HG02610 (cell line): ENCODE measurements at regions not wholly inside any gene's neighbourhood (a gene's known extent, or its start where the extent isn't known, plus 50 kb on each side); places are given as distances from the start of the nearest gene placed in this dataset.
"Not testable (repeated sequence)": the region's sequence is repeated elsewhere in the genome, so short reads cannot be mapped to it uniquely, and the experiment has no call there.

ENCODE experiments used
- ATAC-seq: cut with Tn5 transposase; IDR thresholded peaks from one replicate; pipeline ENCODE4 v1.9.1; 2021; ENCODE audit warnings: mild to moderate bottlenecking, moderate library complexity; ENCODE audit not compliant: unreplicated experiment

DNA sequence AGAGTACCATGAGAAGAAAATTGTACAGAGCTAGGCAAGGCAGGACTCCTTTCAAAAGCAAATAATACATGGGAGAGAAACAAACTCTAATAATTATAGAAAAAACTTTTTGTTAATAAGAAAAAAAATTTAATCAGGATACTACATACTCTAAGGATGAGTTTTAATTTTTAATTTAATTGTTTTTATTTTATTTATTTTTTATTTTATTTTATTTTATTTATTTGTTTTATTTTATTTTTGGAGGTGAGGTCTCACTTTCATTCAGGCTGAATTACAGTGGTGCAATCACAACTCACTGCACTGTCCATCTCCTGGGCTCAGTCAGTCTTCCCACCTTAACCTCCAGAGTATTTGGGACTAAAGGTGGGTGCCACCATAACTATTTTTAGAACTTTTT, 1347.2 kb downstream of the NLGN4Y start:
- no peak for ATAC-seq

DNA sequence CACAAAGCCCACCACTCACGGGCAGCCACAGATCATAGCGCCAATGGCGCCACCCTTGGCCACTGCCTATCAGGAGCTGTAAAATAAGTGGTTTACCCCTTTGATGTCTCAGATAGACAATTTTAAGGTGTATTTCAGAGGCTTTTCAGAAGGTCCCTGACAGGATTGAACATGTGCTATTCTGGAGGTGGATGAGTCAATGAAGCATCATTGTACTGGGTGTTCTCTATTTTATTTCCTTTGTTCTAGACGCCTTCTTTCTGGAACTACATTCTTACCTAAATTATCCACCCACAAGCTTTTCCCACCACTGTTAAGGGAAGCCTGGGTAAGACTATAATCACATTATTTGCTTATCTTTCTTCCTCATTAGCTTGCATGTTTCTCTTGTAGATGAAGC, 1351.6 kb downstream of the NLGN4Y start:
- ATAC-seq: not testable (repeated sequence)

DNA sequence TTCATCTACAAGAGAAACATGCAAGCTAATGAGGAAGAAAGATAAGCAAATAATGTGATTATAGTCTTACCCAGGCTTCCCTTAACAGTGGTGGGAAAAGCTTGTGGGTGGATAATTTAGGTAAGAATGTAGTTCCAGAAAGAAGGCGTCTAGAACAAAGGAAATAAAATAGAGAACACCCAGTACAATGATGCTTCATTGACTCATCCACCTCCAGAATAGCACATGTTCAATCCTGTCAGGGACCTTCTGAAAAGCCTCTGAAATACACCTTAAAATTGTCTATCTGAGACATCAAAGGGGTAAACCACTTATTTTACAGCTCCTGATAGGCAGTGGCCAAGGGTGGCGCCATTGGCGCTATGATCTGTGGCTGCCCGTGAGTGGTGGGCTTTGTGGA, 1379.2 kb downstream of the NLGN4Y start:
- not testable (repeated sequence) for ATAC-seq

DNA sequence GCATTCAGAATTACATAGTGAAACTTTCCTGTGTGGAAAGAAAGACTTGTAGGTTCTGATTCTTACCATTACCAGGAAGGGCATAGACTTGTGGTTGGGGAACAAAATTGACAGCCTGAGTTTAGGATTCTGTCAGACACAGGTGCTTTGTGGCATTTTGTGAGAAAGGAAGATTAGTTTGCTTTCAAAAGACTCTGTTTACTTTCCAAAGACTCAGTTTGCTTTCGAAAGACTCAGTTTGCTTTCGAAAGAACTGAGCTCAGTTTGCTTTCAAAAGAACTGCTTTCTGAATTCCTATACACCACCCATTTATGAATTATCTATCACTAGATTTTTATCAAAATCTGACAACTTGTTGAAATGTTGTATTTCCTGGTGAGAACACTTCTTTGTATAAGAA, 1381.2 kb downstream of the NLGN4Y start:
- ATAC-seq: no peak

DNA sequence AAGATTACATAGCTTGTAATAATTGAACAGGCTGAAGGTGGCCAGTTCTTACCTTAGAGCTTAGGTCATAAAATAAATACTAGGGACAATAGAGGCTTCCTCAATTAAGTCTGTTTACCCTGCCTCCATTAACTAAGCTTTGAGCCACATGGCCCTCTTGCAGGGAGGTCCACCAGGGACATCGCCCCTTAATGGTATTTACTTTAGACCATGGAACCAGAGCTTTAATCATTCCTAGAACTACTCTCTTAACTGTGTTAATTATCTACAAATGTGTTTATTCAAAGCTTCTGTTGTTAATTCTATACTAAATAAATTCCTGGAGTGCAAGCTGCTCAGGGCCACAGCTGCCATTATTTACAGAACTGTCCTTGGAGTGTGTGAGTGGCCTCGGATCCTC, 1402.2 kb downstream of the NLGN4Y start:
- no peak for ATAC-seq

DNA sequence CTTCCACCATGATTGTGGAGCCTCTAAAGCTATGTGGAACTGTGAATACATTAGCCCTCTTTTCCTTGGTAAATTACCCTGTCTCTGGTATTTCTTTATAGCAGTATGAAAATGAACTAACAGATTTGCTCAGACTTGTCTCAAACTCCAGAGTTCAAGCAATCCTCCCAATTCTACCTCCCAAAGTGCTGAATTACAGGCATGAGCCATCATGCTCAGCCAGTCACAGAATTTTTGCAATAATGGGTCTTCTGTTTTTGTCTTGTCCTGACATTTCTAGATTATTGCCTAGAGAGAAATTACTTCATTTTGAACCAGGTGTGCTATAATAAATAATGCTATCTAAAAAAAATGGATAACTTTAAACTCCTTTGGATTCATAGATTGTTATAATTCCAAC, 1414.5 kb downstream of the NLGN4Y start:
- ATAC-seq: no peak

DNA sequence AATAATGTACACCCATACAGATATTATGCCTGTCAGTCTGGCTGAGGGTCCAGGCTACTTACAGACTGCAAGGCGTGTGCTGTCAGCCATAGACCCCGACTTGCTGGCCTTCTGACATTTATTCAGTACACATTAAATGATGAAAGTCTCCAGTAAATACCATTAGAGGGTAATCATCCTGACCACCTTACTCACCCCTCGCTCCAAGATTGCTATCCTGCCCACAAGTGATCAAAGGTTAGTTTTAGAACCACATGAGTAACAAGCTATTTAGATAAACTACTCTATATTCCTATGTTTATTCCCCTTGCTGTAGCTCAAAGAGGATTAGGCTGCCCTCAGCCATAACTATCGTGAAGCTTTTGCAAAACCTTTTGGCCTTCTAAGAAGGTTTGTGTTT, 1426.7 kb downstream of the NLGN4Y start:
- no peak for ATAC-seq

DNA sequence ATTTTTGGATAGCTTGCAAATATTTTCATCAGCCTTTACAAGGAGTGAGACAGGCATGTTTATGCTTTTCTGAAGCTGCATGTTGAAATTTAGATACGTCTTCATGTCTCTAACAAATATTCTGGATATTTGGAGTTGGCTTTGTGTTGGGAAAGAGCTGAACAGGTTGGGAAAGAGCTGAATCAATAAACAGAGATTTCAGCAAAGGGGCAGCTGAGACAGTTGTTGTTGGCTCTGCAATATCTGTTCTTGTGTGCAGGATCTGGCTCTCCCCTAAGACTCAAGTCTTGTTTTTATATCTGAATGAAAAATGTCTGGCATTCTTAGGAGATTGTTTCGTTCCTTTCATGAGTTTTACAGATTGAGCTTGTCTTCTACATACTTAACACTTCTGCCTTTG, 1444.5 kb downstream of the NLGN4Y start:
- ATAC-seq: no peak

DNA sequence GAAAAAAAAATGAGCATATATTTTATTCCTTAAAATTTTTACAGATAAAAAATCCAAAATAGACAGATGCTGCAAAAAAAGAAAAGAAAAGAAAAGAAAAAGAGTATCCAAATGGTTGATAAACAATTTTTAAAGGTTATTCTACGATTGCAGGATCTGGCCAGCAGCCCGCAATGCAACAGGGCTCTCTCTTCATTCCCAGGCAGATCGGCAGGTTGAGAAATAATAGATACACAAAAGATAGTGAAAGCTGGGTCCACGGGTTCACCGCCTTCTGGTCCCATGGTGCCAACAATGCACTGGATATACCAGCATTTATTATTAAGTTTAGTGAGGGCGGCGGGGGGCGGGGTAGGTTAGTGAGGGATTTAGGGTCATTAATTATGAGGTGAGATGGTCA, 1448.9 kb downstream of the NLGN4Y start:
- no peak for ATAC-seq

DNA sequence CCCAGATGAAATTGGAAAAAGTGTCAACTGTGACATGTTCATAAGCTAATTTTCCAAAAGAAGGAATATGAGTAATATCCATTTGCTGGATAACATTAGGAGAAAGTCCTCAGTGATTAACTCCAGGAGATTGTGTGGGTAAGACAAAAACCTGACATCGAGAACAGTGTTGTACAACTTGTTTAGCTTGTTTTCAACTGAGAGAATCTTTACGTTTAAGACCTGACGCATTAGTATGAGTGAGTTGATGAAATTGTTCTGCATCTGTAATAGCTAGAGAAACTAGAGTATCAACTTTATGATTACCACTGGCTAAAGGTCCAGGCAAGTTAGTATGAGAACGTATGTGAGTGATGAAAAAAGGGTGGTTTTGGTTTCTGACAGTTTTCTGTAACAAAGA, 1452.4 kb downstream of the NLGN4Y start:
- ATAC-seq: no peak

DNA sequence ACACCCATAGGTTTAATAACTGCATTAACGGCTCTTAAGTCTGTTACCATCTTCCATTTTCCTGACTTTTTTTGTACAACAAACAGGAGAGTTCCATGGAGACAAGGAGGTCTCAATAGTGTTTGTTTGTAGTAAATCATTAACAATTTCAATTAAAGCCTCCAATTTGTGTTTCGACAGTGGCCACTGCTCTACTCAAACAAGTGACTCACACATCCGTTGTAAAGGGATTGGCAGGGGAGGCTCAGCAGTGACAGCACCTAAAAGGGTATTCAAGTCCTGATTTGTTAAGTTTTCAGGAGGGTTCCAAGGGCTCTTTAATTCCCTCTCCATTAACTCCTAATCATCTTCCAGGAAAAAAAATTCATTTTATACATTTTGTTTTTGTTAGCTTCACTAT, 1454.2 kb downstream of the NLGN4Y start:
- no peak for ATAC-seq

DNA sequence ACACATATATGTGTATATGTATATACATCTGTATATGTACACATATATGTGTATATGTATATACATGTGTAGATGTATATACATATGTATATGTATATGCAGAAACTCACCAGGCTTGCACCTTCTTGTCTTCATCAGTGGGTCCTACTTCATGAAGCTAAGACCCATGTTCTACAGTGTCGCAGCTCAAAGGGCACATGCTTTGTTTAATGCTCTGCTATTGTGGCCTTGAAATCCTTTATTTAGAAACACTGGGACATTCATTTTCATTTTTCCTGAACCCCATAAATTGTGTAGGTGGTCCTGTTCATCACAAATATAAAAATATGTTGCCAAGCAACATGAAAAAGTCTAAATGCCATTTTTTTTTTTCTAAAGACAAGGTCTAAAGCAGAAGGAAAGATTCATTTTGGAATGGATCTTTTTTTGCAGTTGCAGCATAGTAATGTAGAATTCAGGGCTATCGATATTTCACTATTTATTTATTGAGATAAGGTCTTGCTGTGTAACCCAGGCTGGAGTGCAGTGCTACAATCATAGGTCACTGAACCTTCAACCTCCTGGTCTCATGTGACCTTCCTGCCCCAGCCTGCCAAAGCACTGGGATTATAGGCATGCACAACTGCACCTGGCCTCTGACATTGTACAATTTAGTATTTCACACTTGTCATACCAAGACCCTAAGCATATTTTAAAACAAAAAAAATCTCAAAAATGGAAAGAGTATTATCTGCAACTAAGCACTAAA, 1460.5 kb downstream of the NLGN4Y start:
- no peak for ATAC-seq

DNA sequence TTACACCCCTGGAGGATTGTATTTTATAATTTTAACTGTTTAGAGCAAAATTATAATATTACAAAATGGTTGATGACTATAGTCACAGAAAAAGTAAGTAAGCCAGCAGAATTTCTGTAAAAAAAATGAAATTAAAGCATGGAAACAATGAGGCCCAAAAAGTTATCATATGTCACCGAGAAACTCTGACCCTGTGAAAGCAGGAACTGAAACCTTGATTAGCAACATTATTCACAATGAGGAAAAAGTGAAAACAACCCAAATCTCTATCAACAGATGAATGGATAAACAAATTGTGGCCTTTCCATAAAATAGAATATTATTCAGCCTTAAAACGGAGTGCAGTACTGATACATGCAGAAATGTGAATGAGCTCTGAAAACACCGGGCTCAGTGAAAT, 1471.7 kb downstream of the NLGN4Y start:
- no peak for ATAC-seq

DNA sequence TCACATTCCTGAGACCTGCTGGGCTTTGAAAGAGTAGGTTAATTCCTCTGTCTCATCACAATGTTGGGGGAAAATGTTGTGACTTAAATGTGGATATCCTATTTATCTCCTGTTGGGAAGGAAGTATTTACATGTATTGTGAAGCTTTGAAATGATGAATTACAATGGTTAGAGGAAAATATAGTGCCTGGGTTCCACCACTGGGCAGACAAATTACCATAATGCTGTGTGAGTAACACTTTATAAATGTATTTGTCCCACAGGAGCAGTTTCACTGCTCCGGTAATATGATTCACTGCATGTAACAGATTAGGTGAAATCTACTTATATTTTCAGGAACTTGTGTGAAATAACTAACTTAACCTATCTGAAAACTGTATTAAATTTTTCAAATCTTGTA, 1476.4 kb downstream of the NLGN4Y start:
- ATAC-seq: no peak

DNA sequence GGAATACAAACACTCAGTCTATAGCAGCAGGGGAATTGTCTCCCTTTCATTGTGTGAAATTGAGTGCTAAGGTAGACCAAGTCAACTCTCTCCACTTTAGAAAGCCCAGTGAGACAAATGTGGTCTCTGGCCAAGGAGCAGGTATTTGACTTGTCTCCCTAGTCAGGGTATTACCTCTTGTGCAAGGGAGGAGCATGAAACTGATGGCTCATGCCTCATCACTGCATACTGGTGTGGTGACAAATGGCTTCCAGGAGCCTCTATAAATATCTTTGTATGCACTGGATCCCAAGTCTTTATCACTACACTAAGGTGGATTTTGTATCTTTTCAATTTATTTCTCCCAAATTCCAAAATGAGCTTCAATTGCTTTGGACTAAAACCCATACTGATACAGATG, 1477.6 kb downstream of the NLGN4Y start:
- ATAC-seq: no peak

DNA sequence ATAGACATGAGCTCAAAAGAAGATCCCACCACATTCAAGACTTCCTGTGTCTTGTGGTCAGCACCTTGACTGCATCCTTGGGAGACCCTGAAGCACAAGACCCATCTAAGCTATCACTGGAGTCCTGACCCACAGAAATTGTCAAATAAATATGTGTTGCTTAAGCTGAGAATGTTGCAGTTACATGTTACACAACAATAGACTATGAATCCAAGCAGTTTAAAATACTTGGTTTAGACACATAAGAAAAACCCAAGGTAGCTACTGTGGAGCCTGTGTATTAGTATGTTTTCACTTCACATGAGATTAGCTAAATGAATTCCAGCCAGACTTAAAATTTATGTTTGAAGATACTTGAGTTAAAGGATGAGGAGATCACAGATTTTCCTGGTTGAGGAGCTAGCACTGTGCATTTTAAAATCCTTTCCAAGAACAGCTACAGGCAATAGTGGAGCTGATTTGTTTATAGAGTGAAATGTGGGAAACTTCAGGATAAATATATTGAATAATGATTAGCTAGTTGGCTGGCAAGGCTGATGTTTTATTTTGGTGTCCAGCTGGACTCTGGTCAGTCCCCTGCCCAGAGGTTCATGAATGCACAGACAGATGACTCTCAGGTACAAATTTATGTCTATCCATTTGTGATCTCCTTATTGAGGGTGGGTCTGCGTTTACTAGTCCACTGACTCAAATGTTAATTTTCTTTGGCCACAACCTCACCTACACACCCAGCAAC, 1527.7 kb downstream of the NLGN4Y start:
- no peak for ATAC-seq

DNA sequence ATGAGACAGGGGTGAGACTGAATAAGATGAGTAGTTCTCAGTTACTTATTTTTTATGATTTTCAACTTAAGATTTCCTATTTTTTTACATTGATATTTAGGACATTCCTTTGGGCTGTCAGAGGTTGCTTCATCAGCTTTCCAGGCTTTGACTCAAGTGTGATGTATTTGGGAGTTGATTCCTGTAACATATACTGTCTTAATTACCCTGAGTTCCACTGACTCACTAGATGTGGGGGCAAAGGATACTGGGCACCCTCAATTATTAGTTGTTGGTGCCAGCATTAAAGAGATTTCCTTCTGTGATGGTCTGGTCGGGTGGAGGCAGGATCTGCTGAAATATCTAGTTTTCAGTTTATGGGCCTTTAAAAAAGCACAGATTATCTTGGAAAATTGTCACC, 1535.8 kb downstream of the NLGN4Y start:
- ATAC-seq: no peak

DNA sequence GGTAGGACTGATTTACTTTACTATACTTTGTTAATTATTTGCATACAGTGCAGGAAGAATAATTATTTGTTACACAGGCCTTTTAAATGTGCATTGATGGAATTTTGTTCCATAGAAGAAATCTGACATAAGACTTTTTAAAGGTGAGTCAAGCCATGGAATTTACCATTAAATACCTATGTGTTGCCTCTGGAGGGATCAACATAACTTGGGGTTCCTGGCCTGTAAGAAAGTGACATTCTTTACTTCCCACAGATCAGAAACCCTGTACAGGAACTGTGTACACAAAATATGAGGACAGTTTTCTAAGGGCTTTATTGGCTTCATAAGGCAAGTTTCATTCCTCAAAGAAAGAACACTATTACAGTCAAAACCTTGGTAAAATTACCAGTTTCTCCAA, 1536.4 kb downstream of the NLGN4Y start:
- ATAC-seq: no peak

DNA sequence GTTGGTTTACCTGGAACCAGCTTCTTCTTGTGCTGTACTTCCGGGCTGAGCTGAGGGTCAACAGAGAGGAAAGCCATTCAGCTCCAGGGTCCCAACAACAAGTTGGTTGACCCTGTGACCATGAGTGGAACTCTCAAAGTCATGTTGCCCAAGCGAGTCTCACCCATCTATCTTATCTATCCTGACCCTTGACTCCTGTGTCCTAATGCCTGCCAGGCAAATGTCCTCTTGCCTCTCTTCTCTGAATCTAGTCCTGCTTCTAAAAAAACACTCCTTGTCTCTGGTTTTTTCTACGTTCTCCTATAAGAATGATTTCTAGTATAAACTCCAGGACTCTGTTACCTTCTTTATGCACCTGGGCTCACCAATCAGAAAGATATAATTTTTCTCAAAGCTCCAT, 1547.6 kb downstream of the NLGN4Y start:
- ATAC-seq: no peak

DNA sequence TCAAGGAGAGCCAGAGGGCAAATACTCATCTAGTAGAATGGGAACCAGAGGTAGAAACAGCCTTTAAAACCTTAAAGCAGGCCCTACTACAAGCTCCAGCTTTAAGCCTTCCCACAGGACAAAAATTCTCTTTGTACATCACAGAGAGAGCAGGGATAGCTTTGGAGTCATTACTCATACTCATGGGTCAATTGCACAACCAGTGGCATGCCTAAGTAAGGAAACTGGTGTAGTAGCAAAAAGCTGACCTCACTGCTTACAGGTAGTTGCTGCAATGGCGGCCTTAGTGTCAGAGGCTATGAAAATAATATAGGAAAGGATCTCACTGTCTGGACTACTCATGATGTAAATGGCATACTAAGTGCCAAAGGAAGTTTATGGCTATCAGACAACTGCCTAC, 1551.4 kb downstream of the NLGN4Y start:
- ATAC-seq: no peak

DNA sequence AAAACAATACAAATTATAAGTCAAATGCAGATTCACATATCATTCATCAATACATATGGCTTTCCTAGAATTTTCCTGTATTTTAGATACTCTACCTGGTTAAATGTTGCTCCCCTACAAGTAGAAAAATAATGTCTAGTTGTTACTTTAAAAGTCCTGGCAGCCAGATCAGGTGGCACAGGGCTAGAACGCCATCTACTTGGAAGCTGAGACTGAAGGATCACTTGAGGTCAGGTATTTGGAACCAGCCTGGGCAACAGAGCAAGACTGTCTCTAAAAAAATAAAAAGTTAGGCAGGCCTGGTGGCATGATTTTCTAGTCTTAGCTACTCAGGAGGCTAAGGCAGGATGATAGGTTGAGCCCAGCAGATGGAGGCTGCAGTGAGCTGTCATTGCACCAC, 1573.0 kb downstream of the NLGN4Y start:
- ATAC-seq: no peak

DNA sequence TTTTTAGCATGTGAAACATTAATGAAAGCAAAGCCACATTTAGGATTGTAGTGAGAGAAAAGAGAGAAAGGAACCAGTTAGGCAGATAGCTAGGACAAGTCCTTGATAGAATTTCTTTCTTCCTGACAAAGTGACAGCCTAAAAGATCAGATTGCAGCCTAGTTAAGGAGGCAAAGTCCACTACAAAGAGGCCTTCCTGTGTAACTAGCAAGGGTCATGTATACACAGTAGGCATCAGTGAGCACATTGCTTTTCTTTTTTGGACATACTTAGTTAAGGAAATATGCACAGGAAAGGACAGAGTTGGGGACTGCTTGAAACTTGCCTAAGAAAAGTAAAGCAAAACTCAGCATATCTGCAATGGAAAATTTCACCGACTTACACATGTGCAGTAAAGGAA, 1577.5 kb downstream of the NLGN4Y start:
- ATAC-seq: no peak

DNA sequence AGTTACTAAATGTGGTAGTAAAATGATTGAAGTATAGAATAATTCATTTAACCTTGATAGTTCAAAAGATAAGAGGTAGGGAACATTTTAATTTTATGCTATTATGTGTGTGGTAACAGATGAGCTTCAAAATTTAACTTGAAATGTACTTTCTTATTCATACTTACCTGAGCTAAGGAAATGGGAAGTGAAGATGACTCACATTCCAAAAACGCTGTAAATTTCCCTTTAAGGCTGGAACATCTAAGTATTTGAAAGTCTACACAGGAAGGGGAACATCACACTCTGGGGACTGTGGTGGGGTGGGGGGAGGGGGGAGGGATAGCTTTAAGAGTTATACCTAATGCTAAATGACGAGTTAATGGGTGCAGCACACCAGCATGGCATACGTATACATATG, 1582.3 kb downstream of the NLGN4Y start:
- no peak for ATAC-seq
